Ectodermal cell (in vitro differentiated cells): ENCODE measurements at regions not wholly inside any gene's neighbourhood (a gene's known extent, or its start where the extent isn't known, plus 50 kb on each side); places are given as distances from the start of the nearest gene placed in this dataset.

Experiments
- H3K27ac ChIP-seq: 2 replicates; pipeline ENCODE4 v1.7.0; 2013; ENCODE audit warnings: mild to moderate bottlenecking, low read depth, low read length; ENCODE audit not compliant: insufficient read depth, poor library complexity, severe bottlenecking
- H3K27me3 ChIP-seq: 2 replicates; pipeline ENCODE4 v1.7.0; 2013; ENCODE audit warnings: mild to moderate bottlenecking, low read length; ENCODE audit not compliant: insufficient read depth, control insufficient read depth, poor library complexity, severe bottlenecking
- H3K36me3 ChIP-seq: one replicate; pipeline ENCODE4 v1.7.0; 2013; ENCODE audit warnings: low read length; ENCODE audit not compliant: control insufficient read depth, insufficient read depth
- H3K4me1 ChIP-seq: one replicate; pipeline ENCODE4 v1.7.0; 2013; ENCODE audit warnings: low read length; ENCODE audit not compliant: control insufficient read depth, insufficient read depth
- H3K4me3 ChIP-seq: 2 replicates; pipeline ENCODE4 v1.7.0; 2013; ENCODE audit warnings: low read depth, low read length, control low read depth; ENCODE audit not compliant: insufficient read depth
- H3K9me3 ChIP-seq: 2 replicates; pipeline ENCODE4 v1.7.0; 2013; ENCODE audit warnings: mild to moderate bottlenecking, low read length, moderate library complexity; ENCODE audit not compliant: control insufficient read depth
- WGBS, 2 experiments: methylation state at CpG; one replicate each; pipeline ENCODE4 v1.1.7; 2013; ENCODE audit warnings: missing lambda C conversion rate in 2 of 2; 5-methylcytosine and 5-hydroxymethylcytosine counted together

GRCh38 chr11:134668796-134669195 is 256.8 kb upstream of the B3GAT1 start:
- no peaks in the 10 kb centered on the region for H3K36me3 ChIP-seq
- H3K4me1 ChIP-seq = no peaks in the 10 kb centered on the region
- no peak overlapping the region for H3K27ac ChIP-seq
- no peaks in the 10 kb centered on the region for H3K9me3 ChIP-seq
- no peak overlapping the region for H3K4me3 ChIP-seq
- WGBS, 2 experiments = 93 to 94% methylated on average over 3 of the region's 3 CpGs
- no peaks in the 10 kb centered on the region for H3K27me3 ChIP-seq

- Histone ChIP-seq H3K4me1 (no peaks in the 10 kb centered on the region), H3K27ac (no peak overlapping the region), H3K4me3 (no peak overlapping the region), H3K27me3 (no peaks in the 10 kb centered on the region), H3K36me3 (no peaks in the 10 kb centered on the region), H3K9me3 (no peaks in the 10 kb centered on the region)
- WGBS, 2 experiments = 94 to 96% methylated on average over 15 of the region's 15 CpGs
Observed at GRCh38 chr11:134668076-134668475, 256.0 kb upstream of the B3GAT1 start.

- no peak overlapping the region for H3K4me3 ChIP-seq
- no peaks in the 10 kb centered on the region for H3K36me3 ChIP-seq
- no peaks in the 10 kb centered on the region for H3K4me1 ChIP-seq
- H3K9me3 ChIP-seq = no peaks in the 10 kb centered on the region
- no peak overlapping the region for H3K27ac ChIP-seq
- no peaks in the 10 kb centered on the region for H3K27me3 ChIP-seq
- WGBS, 2 experiments = 89 to 91% methylated on average over 9 of the region's 9 CpGs
Observed at GRCh38 chr11:134667505-134667904, 255.5 kb upstream of the B3GAT1 start.

- Histone ChIP-seq H3K27ac (no peak overlapping the region), H3K27me3 (no peaks in the 10 kb centered on the region), H3K4me1 (no peaks in the 10 kb centered on the region), H3K4me3 (no peak overlapping the region), H3K9me3 (no peaks in the 10 kb centered on the region), H3K36me3 (no peaks in the 10 kb centered on the region)
- WGBS, 2 experiments = 96 to 98% methylated on average over 4 of the region's 4 CpGs
Observed at GRCh38 chr11:134667175-134667500, 255.1 kb upstream of the B3GAT1 start.

GRCh38 chr11:134666273-134667174 is 254.5 kb upstream of the B3GAT1 start:
- Histone ChIP-seq H3K27ac (no peak overlapping the region), H3K4me3 (no peak overlapping the region), H3K36me3 (no peaks in the 10 kb centered on the region), H3K4me1 (no peaks in the 10 kb centered on the region), H3K27me3 (no peaks in the 10 kb centered on the region), H3K9me3 (no peaks in the 10 kb centered on the region)
- WGBS, 2 experiments = 92% methylated on average over 13 of the region's 13 CpGs

GRCh38 chr11:134665571-134666270 is 253.7 kb upstream of the B3GAT1 start:
- WGBS, 2 experiments = 89 to 92% methylated on average over 19 of the region's 19 CpGs
- H3K9me3 ChIP-seq = no peaks in the 10 kb centered on the region
- no peaks in the 10 kb centered on the region for H3K27me3 ChIP-seq
- H3K36me3 ChIP-seq = no peaks in the 10 kb centered on the region
- no peak overlapping the region for H3K27ac ChIP-seq
- no peaks in the 10 kb centered on the region for H3K4me1 ChIP-seq
- H3K4me3 ChIP-seq = no peak overlapping the region

- WGBS, 2 experiments = 89 to 90% methylated on average over 12 of the region's 12 CpGs
Observed at GRCh38 chr11:134665188-134665535, 253.1 kb upstream of the B3GAT1 start.

GRCh38 chr11:134664447-134665187 is 252.6 kb upstream of the B3GAT1 start:
- Histone ChIP-seq H3K9me3 (no peaks in the 10 kb centered on the region), H3K4me1 (no peaks in the 10 kb centered on the region), H3K27ac (no peak overlapping the region), H3K36me3 (no peaks in the 10 kb centered on the region), H3K27me3 (no peaks in the 10 kb centered on the region), H3K4me3 (no peak overlapping the region)
- WGBS, 2 experiments = 94% methylated on average over 25 of the region's 25 CpGs

More at GRCh38 chr11:134665188-134665535, 253.1 kb upstream of the B3GAT1 start:
- no peaks in the 10 kb centered on the region for H3K9me3 ChIP-seq
- H3K27ac ChIP-seq = no peak overlapping the region
- no peak overlapping the region for H3K4me3 ChIP-seq
- H3K27me3 ChIP-seq = no peaks in the 10 kb centered on the region
- H3K36me3 ChIP-seq = no peaks in the 10 kb centered on the region
- H3K4me1 ChIP-seq = no peaks in the 10 kb centered on the region

GRCh38 chr11:134663506-134664313 is 251.7 kb upstream of the B3GAT1 start:
- Histone ChIP-seq H3K4me3 (no peak overlapping the region), H3K9me3 (no peaks in the 10 kb centered on the region), H3K4me1 (no peaks in the 10 kb centered on the region), H3K27ac (no peak overlapping the region), H3K27me3 (no peaks in the 10 kb centered on the region), H3K36me3 (no peaks in the 10 kb centered on the region)
- WGBS, 2 experiments = 93% methylated on average over 11 of the region's 11 CpGs
